H1 (cell line): ENCODE measurements at regions not wholly inside any gene's neighbourhood (a gene's known extent, or its start where the extent isn't known, plus 50 kb on each side); places are given as distances from the start of the nearest gene placed in this dataset.

ENCODE experiments used
- BRCA1 ChIP-seq: IDR thresholded peaks from 2 replicates; pipeline ENCODE4 v1.6.1; 2012; ENCODE audit warnings: low read depth, low read length, improper control_type of control experiment
- EZH2 ChIP-seq: fragments of 200-600 bp; sonication (generic); IDR thresholded peaks from 2 replicates; pipeline ENCODE4 v1.7.1; 2012; ENCODE audit warnings: low read depth, mild to moderate bottlenecking, moderate library complexity, low read length, inconsistent platforms; ENCODE audit not compliant: severe bottlenecking
- FOSL1 ChIP-seq: IDR thresholded peaks from 2 replicates; pipeline ENCODE4 v1.6.1; 2011; ENCODE audit warnings: mild to moderate bottlenecking, low read depth, low read length, moderate library complexity; ENCODE audit not compliant: insufficient read depth
- JUN ChIP-seq: IDR thresholded peaks from 2 replicates; pipeline ENCODE4 v1.6.1; 2011; ENCODE audit warnings: low read depth, mild to moderate bottlenecking, improper control_type of control experiment, low read length
- KDM5A ChIP-seq: fragments of 200-600 bp; IDR thresholded peaks from 2 replicates; pipeline ENCODE4 v1.7.1; 2012; ENCODE audit warnings: mild to moderate bottlenecking, low read length, inconsistent platforms, mixed read lengths
- RAD21 ChIP-seq, 2 experiments: IDR thresholded peaks in 1 of 2; conservative IDR thresholded peaks in 1 of 2; 2 replicates each; pipeline ENCODE4 v1.6.1; 2011; ENCODE audit warnings: low read depth in 2 of 2, low read length in 2 of 2, improper control_type of control experiment in 1 of 2, inconsistent platforms in 1 of 2, mild to moderate bottlenecking in 1 of 2, moderate library complexity in 1 of 2
- SAP30 ChIP-seq: fragments of 300-600 bp; sonication (generic); IDR thresholded peaks from 2 replicates; pipeline ENCODE4 v1.7.1; 2012; ENCODE audit warnings: low read length, moderate library complexity, mild to moderate bottlenecking, inconsistent platforms; ENCODE audit not compliant: insufficient read depth, insufficient replicate concordance
- SRF ChIP-seq: IDR thresholded peaks from 2 replicates; pipeline ENCODE4 v1.6.1; 2011; ENCODE audit warnings: mild to moderate bottlenecking, low read depth, low read length, moderate library complexity
- TF ChIP-seq, protein P1 (sequence below): fragments of 300-600 bp; sonication (generic); IDR thresholded peaks from 2 replicates; pipeline ENCODE4 v1.7.1; 2012; ENCODE audit warnings: low read length, moderate library complexity, mild to moderate bottlenecking, inconsistent platforms; ENCODE audit not compliant: insufficient replicate concordance
- TF ChIP-seq, protein P2 (sequence below): IDR thresholded peaks from 2 replicates; pipeline ENCODE4 v1.6.1; 2011; ENCODE audit warnings: low read length, improper control_type of control experiment

DNA sequence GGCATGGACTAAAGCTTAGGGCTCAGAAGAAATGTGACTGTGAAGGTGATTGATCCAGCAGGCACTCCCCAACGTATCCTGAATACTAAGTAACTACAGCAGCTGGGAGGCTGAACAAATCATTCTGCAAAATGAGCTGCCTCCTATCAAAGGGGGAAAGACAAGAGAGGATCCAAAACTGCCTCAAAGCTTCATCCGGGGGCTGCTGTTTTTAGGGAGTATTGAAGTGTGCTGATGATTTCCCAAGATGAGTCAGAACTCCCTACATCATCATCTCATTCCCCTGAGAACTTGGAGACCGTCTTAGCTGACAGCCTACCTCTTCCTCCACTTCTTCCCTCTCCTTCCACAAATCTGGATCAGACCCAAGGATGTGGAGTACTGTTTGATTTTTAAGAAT, 108.4 kb upstream of the GRAMD1B start (continued):
- TF ChIP-seq, protein P1, sequence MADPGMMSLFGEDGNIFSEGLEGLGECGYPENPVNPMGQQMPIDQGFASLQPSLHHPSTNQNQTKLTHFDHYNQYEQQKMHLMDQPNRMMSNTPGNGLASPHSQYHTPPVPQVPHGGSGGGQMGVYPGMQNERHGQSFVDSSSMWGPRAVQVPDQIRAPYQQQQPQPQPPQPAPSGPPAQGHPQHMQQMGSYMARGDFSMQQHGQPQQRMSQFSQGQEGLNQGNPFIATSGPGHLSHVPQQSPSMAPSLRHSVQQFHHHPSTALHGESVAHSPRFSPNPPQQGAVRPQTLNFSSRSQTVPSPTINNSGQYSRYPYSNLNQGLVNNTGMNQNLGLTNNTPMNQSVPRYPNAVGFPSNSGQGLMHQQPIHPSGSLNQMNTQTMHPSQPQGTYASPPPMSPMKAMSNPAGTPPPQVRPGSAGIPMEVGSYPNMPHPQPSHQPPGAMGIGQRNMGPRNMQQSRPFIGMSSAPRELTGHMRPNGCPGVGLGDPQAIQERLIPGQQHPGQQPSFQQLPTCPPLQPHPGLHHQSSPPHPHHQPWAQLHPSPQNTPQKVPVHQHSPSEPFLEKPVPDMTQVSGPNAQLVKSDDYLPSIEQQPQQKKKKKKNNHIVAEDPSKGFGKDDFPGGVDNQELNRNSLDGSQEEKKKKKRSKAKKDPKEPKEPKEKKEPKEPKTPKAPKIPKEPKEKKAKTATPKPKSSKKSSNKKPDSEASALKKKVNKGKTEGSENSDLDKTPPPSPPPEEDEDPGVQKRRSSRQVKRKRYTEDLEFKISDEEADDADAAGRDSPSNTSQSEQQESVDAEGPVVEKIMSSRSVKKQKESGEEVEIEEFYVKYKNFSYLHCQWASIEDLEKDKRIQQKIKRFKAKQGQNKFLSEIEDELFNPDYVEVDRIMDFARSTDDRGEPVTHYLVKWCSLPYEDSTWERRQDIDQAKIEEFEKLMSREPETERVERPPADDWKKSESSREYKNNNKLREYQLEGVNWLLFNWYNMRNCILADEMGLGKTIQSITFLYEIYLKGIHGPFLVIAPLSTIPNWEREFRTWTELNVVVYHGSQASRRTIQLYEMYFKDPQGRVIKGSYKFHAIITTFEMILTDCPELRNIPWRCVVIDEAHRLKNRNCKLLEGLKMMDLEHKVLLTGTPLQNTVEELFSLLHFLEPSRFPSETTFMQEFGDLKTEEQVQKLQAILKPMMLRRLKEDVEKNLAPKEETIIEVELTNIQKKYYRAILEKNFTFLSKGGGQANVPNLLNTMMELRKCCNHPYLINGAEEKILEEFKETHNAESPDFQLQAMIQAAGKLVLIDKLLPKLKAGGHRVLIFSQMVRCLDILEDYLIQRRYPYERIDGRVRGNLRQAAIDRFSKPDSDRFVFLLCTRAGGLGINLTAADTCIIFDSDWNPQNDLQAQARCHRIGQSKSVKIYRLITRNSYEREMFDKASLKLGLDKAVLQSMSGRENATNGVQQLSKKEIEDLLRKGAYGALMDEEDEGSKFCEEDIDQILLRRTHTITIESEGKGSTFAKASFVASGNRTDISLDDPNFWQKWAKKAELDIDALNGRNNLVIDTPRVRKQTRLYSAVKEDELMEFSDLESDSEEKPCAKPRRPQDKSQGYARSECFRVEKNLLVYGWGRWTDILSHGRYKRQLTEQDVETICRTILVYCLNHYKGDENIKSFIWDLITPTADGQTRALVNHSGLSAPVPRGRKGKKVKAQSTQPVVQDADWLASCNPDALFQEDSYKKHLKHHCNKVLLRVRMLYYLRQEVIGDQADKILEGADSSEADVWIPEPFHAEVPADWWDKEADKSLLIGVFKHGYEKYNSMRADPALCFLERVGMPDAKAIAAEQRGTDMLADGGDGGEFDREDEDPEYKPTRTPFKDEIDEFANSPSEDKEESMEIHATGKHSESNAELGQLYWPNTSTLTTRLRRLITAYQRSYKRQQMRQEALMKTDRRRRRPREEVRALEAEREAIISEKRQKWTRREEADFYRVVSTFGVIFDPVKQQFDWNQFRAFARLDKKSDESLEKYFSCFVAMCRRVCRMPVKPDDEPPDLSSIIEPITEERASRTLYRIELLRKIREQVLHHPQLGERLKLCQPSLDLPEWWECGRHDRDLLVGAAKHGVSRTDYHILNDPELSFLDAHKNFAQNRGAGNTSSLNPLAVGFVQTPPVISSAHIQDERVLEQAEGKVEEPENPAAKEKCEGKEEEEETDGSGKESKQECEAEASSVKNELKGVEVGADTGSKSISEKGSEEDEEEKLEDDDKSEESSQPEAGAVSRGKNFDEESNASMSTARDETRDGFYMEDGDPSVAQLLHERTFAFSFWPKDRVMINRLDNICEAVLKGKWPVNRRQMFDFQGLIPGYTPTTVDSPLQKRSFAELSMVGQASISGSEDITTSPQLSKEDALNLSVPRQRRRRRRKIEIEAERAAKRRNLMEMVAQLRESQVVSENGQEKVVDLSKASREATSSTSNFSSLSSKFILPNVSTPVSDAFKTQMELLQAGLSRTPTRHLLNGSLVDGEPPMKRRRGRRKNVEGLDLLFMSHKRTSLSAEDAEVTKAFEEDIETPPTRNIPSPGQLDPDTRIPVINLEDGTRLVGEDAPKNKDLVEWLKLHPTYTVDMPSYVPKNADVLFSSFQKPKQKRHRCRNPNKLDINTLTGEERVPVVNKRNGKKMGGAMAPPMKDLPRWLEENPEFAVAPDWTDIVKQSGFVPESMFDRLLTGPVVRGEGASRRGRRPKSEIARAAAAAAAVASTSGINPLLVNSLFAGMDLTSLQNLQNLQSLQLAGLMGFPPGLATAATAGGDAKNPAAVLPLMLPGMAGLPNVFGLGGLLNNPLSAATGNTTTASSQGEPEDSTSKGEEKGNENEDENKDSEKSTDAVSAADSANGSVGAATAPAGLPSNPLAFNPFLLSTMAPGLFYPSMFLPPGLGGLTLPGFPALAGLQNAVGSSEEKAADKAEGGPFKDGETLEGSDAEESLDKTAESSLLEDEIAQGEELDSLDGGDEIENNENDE: no peak
- TF ChIP-seq RAD21 (IDR thresholded peaks at IDR 0.05 in 1 of 2, conservative IDR thresholded peaks at IDR 0.05 in 1 of 2; ENCODE audit: low read depth in 2 of 2, low read length in 2 of 2) (no peak), SAP30 (no peak), FOSL1 (no peak), KDM5A (no peak), JUN (no peak), EZH2 (no peak), SRF (no peak), BRCA1 (no peak)
- TF ChIP-seq, protein P2, sequence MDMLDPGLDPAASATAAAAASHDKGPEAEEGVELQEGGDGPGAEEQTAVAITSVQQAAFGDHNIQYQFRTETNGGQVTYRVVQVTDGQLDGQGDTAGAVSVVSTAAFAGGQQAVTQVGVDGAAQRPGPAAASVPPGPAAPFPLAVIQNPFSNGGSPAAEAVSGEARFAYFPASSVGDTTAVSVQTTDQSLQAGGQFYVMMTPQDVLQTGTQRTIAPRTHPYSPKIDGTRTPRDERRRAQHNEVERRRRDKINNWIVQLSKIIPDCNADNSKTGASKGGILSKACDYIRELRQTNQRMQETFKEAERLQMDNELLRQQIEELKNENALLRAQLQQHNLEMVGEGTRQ: no peak
